ENCODE measurements at regions not wholly inside any gene's neighbourhood (a gene's known extent, or its start where the extent isn't known, plus 50 kb on each side); places are given as distances from the start of the nearest gene placed in this dataset.

GRCh38 chr10:104505521-104506042, 135.5 kb upstream of the SORCS3 start:
- DNase-seq = no peak

DNA sequence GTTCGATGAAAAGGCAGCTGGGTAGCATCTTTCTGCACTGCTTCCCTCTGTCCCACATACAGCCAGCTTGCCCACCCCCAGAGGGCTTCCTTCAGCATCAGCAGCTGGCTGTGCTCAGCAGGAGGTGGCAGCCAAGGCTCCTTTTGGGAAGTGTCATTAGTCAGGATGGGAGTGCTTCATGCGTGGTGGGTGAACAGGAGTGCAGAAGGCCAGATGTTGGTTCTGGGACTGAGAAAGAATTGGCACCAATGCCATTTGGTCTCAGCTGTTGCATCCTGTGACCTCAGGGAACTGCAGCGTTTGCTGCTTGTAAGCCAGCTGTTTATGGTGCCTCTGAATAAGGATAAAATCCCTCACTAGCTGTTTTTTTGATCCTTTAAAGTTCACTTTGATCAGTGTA, 131.1 kb upstream of the SORCS3 start:
- no peak for DNase-seq

DNA sequence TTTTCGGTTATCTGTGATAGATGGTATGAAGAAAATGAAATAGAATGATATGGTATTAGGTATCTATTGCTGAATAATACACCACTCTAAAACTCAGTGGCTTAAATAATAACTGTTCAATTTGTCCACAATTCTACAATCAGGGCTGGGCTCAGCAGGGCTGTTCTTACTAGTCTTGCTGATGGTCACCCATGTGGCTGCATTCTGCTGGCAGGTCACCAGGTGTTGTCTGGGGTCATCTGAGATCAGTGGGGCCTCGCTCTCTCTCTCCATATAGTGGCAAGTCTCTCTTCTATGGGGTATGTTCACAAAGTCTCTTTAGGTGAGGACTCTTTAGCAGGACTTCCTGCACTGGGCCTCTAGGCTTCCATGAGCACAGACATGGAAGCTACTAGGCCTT, 130.4 kb upstream of the SORCS3 start:
- no peak for DNase-seq

DNA sequence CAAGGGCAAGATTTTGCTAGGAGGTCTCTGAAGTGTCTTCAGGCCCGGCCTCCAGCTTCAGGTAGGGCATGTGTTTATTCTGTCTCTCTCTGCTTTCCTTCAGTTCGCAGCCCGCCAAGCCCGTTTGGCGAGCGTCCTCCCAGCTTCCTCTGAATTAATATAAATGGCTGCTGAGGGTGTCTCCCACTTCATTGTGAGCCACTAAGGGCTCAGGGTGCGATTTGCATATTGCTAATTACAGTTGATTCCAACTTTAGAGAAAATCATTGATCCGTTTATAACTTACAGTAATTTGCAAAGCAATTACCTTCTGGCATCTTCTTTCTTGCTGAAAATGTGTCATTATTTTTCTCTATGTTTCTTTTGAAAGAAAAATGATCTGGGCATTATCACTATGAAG, 128.3 kb upstream of the SORCS3 start:
- DNase-seq = no peak

DNA sequence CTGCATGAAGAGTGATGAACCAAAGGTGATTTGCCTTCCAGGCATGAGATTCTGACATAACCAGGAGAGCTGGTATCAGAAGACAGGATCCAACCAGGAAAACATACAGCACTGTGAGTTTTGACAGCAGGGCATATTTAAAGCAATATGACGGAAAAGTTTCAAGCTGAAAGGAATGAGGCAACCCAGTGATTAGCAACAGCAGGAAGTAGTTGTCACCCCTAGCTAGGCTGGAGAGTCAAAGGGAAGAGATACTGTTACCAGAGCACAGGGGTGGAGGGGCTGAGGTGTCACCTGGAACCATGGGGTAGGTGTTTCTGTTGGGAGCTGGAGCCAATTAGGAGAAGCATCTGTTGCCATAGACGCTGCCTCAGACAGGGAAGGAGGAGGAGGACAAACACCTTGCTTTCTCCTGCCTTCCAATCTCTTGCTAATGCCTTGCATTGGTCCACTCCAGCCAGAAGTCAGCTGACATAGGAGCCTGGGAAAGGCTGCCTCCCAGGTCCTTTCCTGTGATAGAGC, 125.4 kb upstream of the SORCS3 start:
- no peak for DNase-seq

DNA sequence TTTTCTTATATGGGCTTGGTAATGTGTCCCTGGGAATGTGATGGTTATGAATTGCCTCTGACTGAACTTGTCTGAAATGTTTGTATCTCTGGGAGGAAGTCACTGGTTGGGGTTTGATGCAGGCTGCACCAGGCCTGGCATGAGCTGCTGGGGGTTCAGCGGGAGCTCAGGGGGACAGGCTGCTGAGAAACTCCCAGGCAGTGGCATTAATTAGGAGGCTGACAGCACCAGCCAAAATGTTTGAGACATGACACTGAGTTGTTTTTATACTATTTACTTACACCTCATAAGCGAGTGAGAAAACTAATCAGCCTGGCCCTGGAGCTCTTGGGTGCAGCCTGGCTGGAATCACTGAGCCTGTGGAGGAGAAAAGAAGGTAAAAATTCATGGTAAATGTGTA, 124.1 kb upstream of the SORCS3 start:
- DNase-seq = no peak

GRCh38 chr10:104517946-104518345, 123.1 kb upstream of the SORCS3 start:
- DNase-seq = no peak

- no peak for DNase-seq
Measured at GRCh38 chr10:104518891-104519290, 122.2 kb upstream of the SORCS3 start.

DNA sequence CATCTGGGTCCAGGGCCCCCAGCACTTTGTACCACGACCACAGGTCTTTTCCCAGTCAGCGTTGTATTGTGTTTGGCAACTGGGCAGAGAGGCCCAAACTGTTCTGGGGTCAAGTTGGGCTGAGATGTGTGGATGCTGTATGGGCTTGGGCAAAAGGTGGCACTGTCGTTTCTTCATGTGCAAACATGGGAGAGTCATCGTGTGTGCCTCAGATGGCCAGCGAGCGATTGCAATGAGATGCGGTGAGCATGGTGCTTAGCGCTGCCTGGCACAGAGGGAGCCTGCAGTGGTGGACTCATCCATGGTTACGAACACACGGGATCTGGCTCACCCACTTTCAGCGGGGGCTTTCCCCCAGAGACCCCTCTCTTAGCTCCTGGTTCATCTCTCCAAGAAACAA, 120.4 kb upstream of the SORCS3 start:
- no peak for DNase-seq

DNA sequence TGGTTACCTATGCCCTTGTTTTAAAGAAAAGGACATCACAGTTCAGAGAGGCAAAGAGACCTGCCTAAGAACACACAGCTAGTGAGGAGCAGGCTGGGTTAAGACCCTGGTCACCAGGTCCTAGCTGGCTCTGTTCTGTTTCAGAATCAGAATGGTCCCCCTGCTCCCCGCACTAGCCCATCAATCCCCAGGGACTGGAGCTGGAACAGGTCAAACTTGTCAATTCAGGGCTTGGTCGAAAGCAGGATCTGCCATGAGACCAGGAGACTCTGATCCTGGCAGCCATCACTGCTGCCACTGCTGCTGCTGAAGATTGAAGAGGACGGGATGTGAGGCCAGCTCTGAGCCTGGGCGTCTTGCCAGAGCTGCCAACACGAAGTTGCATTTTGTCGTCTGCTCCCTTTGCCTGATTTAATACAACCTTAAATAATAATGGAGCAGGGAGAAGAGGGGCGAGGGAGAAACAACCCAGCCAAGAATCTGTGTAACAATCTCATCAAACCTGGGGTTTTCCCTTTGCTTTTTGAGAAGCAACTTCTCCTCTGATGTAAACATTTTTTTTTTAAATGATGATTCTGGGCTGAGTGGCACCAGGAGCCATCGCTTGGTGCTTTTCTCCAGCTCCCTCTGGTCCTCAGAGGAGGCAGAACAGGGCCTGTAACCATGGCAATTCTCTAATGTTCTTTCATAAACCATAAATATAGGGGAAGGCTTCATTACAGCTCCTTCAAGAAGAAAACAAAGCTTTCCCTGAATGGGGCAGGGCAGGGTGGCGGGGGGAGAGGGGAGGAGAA, 119.0 kb upstream of the SORCS3 start:
- no peak for DNase-seq

DNA sequence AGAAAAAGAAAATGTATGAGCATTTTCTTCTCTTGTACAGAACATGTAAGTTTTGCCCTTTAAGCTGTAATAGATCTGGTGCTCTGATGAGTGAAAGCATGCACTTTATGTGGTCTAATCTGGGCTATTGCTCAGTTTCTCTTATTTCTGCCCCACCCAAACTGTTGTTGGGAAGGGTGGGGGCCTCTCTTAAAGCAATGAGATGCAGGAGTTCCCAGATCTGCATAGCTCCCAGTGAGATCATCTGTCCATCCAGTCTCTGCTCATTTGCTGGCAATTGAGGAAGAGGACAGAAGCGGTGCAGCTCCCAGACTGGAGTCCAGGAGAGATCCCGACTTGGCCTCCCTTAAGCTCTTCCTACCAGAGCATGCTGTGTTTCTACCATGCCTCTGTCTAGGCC, 114.9 kb upstream of the SORCS3 start:
- no peak for DNase-seq

GRCh38 chr10:104527013-104527412, 114.1 kb upstream of the SORCS3 start:
- peak; percentile 9 for DNase-seq

DNA sequence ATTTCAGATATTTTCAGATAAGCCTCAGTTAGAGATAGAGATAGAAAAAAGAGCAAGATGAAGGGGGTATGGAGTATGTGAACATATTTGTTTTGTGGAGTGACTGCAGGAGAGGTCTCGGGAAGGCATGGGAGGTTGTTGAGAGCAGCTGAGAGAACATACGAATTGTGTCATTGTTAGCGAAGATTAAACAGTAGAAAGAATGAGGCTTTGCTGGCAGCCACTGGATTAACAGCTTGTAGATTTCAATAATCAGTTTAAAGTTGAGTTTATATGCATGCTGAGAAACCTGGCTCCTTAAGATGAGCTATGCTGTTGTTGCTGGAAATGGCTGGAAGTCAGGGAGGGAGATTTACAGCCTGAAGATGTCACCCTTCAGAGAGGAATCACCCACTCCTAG, 100.9 kb upstream of the SORCS3 start:
- no peak for DNase-seq

DNA sequence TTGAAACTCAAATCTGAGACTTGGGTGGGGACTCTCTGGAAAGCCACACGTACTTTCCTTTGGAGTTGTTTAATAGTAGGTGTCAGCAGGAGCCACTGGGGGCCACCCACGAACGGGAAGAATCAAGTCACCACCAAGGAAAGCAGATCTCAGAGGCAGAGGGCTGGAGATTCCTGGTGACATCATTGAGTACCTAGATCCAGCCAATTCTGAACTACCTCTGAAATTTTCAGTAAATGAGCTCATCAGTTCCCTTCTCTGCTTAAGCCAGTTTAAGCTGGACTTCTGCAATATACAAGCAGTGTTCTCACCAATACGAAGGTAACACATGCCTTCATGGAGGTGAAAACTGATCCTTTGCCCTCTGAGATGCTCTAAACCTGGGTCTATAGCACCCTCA, 99.3 kb upstream of the SORCS3 start:
- no peak for DNase-seq

GRCh38 chr10:104546336-104546735, 94.8 kb upstream of the SORCS3 start:
- DNase-seq = no peak

- DNase-seq = no peak
Measured at GRCh38 chr10:104546756-104547155, 94.3 kb upstream of the SORCS3 start.

- no peak for DNase-seq
Measured at GRCh38 chr10:104548090-104548489, 93.0 kb upstream of the SORCS3 start.

DNA sequence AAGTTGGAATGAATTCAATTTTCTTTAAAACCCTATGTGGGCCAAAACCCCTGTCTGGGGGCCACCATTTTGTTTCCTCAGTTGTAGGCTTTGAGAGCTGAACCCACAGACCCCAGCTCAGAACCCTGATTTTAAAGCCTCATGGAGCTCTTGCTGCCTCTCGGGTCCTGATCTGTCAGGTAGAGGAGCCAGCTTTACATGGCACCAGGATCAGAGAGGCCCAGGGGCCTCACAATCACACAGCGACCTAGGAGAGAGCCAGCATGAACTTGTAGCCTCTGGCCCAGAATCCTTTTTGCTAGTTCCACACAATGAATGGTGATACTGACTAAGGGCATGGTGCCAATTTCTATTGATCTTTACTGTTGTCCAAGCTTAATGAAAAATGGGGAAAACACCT, 84.3 kb upstream of the SORCS3 start:
- DNase-seq = no peak

DNA sequence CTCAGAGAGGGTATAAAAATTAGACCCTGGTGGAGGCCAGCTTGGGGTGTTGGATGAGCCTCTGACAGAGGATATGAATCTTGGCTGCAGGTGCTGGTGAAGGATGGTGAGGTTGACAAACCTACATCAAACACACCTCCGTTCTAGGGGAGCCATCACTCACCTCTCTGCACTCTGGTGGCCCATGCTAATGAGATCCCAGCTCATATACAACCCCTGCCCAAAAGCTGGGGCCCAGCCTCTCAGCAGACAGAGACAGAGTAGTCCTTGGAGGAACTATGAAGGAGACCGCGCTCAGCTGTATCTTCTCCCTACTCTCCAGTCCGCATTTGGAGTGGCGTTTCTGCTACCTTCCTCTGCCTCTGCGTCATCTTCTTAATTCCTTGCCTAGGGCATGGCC, 83.1 kb upstream of the SORCS3 start:
- no peak for DNase-seq

DNA sequence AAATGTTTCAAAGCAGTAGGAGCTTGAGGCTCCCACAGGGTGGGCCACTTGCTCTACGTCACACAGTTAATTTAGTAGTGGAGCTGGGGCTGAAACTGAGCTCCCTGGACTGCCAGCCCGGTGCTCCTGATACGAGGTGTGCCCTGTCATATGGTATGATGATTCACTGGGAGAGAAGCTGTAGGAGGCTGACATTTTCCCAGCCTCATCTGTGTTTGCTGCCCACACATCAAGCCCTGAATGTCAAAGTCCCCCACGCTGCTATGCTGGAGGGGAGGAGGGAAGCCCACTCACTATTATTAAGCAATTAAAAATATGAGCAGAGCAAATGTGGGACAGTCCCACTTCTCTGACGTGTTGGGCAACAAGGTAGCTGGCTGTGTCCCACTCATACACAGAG, 81.2 kb upstream of the SORCS3 start:
- DNase-seq = no peak

GRCh38 chr10:104563051-104563450, 78.0 kb upstream of the SORCS3 start:
- DNase-seq = no peak

DNA sequence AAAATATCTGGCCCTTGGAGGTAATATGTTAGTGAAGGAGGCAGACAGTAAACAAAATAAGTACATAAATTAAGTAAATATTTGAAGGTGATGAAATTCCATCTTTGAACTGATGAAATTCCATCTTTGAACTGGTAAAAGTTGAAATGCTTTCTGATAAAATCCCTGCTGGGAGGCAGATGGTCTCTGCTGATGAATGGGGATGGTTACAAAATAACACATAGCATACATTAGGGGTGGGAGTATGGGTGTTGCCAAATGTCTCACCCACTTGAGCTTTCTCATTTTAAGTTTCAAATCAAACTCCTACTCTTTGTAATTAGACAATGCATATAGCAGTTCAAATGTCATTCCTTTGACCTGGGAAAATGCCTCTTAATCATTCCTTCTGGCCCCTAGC, 77.5 kb upstream of the SORCS3 start:
- no peak for DNase-seq

DNA sequence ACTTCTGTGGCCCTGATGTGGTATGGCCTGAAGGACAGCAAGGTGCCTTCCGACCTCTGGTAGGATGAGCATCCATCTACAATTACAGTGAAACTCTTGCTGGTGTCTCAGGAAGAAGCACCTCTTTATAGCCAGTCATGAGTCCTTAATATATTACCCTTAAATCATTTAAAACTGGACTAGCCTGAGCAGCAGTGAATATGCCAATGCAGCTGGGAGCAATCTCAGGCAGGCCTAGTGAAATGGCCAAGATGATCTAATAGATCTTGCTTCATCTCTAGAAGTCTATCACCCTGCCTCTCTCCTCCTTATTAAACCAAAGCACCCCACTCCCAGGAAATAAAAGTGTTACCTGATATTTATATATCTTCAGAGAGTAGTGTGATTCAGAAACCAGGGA, 66.7 kb upstream of the SORCS3 start:
- DNase-seq = no peak

DNA sequence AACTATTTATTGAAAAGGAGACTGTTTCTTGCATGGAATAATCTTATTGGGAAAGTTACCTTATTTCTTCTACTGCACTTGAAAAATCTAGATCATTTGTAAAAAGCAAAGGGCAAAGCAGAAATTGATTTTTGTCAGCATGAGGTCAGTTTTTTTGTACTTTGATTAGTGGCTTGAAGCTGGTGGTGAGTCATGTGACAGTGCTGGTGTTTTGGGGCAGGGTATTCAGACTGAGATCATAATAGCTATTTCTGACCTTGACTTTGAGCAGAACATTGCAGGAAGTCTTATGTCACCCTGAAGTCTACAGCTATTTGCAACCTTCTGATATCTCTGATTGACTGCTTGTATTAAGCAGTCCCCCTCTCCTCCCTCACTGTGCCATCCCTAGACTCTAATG, 66.3 kb upstream of the SORCS3 start:
- DNase-seq = no peak

- DNase-seq = no peak
Measured at GRCh38 chr10:104576611-104577010, 64.5 kb upstream of the SORCS3 start.
